HG02610 (cell line): ENCODE measurements at regions not wholly inside any gene's neighbourhood (a gene's known extent, or its start where the extent isn't known, plus 50 kb on each side); places are given as distances from the start of the nearest gene placed in this dataset.

ENCODE experiments used
- ATAC-seq: cut with Tn5 transposase; IDR thresholded peaks from one replicate; pipeline ENCODE4 v1.9.1; 2021; ENCODE audit warnings: mild to moderate bottlenecking, moderate library complexity; ENCODE audit not compliant: unreplicated experiment

GRCh38 chr2:114065731-114066130 is 175.8 kb downstream of the ACTR3 start:
- ATAC-seq: no peak

DNA sequence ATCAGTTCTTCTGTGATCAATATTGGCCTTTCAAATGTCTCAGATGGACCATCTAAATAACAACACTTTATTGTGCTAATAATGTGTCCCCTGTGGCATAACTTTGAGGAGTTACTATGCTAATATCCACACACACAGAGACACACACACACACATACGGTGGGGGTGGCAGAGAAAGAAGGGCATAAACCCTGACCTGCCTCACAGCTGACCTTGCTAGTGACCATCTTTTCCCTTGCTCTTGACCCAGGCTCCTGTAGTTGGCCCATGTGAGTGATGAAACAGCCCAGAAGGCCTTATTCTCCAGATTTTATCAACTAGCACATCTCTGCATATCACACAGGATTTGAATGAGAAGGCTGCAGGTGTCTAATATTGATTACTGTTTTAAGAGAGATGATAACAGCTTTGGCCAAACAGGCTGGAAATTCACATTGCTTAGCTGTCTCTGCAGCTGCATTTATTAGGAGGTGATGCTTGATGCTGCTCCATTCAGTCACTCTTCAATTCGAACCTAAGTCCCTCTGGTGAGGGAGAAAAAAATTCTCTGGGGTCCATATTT is 176.4 kb downstream of the ACTR3 start:
- ATAC-seq: no peak

- no peak for ATAC-seq
These were observed 178.5 kb downstream of the ACTR3 start for GRCh38 chr2:114068438-114068837.

DNA sequence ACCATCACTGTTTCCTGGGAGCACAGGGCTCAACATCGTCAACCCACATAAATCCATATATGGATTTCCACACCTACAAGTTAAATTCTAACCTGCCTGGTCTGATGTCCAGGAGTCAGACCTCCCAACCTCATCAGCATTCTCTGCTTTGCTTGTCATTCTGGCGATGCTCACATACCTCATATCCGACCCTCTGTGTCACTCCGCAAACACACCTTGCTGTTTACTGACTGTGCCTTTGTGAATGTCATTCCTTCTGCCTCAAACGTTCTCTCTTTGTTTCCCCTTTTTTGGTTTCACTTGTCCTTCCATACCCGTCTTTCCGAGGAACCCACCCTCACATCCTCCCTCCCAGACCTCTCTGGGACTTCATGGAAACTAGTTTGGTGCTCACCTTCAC is 187.1 kb downstream of the ACTR3 start:
- no peak for ATAC-seq

DNA sequence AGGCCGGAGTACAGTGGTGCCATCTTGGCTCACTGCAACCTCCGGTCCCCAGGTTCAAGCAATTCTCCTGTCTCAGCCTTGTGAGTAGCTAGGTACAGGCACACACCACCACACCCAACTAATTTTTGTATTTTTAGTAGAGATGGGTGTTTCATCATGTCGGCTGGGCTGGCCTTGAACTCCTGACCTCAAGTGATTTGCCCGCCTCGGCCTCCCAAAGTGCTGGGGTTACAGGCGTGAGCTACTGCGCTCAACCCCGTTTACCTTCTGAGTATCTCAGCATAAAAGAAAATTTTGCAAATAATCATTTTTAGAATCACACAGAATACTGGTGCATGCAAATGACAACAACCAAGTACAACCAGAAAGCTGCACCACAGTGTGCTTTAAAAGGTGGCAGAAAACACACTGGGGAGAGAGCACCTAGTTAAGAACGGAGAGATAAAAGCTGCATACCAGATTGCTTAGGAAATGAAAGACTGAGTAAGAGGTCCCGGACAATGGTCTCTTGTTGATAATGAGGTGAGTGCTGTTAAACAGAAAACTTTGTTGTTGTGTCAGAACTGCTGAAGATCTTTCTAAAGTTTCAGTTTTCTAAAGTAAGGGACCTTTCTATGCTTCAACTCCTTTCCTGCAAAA is 189.6 kb downstream of the ACTR3 start:
- no peak for ATAC-seq

DNA sequence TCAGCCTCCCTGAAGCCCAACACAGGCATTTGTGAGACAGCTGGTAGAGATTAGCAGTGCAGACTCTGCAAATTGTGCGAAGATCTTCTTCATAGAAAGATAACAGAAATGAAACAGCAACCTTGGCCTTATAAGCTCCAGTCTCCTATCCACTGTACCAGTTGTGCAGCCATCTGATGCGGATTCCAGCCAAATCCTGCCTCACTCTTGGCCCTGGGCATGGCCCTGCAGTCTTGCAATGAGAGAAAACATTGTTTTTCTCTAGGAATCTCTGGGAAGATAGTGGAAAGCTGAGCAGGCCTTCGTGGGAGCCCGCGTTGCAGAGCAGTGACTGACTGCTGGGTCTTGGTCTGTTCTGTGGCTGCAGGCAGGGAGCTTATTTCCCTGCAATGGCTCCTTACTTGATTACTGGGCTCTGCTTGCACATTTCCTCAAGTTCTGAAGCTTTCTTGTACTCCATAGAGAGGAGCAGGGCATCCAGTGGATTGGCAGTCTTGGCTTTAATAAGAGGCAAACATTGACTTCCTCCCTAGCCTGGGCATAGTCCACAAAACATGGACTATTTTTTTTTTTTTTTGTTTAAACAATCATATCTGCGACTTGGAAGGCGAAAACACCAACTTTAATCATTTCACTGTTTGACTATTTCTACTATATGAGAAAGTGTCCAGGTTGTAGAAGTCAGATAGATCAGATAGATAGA is 193.0 kb downstream of the ACTR3 start:
- peak; percentile 12 for ATAC-seq

GRCh38 chr2:114083717-114084387 is 194.0 kb downstream of the ACTR3 start:
- ATAC-seq: peak; percentile 97

GRCh38 chr2:114085238-114085637 is 195.3 kb downstream of the ACTR3 start:
- ATAC-seq: no peak

- ATAC-seq: no peak
These were observed 196.1 kb downstream of the ACTR3 start for GRCh38 chr2:114085992-114086391.

DNA sequence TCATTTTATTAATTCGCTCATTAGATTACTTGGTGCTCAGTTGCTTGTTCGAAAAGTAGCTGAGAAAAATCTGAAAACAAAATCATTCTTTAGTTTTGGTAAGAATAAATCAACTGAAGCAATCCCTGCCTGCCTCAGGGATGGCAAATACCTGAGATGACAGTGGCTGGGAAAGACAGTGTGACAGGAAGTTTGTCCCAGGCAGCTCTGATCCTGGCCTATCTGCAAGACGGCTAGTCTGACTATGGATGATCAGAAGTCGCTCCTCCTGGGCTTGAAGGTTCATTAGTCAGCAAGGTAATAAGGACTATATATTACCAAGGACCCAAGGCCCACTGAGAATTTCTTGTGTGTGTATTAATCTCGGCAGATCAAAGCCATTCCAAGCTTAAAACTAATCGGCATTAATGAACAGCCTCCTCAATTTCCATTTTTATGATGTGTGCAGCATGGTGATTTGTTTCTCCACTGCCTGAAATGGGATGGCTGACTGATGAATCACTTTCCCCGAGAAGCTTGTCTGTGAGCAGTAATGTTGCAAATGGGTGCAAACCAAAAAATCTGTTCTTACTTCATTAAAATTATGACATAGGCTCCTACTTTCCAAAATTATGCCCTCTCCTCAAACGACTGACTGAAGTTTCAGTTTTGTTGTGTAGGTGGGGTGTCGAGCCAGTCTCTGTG is 199.9 kb downstream of the ACTR3 start:
- ATAC-seq: no peak

- ATAC-seq: no peak
These were observed 201.1 kb downstream of the ACTR3 start for GRCh38 chr2:114091010-114091409.

- ATAC-seq: no peak
These were observed 218.4 kb downstream of the ACTR3 start for GRCh38 chr2:114108249-114108648.

DNA sequence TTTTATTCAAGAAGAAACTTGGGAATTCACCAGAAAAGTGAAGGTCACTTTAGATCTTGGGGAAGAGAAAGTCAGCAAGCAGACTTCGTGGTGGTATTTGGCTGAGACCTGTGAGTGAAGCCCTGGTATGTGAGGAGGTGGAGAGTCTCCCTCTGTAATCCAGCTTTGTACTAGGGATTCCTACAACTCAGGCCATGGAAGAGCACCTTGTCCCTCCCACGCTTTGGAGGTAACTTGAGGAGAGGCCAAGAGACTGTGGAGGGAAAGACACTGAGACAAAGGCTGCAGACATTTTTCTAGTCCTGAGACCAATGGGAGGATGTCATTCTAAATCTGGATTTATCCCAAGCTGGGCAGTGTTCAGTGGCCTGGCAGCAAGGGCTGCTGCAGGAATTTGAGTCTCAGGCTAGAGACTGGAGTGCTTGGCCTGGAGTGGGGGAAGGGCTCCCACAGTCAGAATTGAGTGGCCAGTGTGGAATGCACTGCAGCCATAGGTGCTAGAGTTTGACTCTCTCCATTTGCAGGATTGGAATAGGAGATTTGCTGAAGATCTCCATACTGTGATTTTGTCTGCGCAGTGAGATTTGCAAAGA is 219.0 kb downstream of the ACTR3 start:
- ATAC-seq: no peak

GRCh38 chr2:114111329-114111728 is 221.4 kb downstream of the ACTR3 start:
- no peak for ATAC-seq

DNA sequence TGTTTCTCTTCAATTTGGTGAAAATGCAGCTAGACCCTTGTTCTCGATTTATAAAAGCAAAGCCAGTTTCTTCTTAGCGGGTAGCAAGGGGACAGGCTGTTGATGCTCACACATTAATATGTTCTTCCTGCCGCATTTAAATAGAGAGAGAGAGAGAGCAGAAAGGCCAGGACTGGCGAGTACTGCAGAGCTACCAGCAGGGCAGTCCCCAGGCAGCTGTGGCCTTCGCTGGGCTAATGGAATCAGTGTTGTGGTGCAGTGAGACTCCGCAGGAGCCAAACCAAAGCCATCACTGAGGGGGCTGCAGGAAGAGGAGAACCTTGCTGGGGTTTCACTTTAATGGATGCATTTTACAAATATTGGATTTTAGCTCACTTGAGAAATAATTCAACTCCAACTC is 223.6 kb downstream of the ACTR3 start:
- ATAC-seq: no peak

GRCh38 chr2:114118088-114118487 is 228.2 kb downstream of the ACTR3 start:
- no peak for ATAC-seq

DNA sequence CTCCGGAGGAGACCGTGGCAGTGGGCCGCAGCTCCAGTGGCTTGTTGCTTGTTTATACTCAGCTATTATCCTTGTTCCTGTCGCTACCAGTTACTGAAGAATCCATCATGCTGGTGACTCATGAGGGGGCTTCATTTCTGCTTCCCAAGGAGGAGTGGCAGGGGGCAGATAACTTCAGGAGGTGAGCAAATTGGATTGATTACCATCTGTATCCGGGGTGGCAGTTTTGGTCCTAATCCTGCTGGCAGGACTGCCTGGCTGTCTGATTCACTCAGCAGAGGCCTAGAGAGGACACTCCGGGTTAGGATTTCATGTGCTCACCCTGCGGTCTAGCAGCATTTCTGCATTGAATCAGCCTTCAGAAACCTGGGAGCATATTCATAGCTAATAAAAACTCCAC is 230.0 kb downstream of the ACTR3 start:
- ATAC-seq: no peak

DNA sequence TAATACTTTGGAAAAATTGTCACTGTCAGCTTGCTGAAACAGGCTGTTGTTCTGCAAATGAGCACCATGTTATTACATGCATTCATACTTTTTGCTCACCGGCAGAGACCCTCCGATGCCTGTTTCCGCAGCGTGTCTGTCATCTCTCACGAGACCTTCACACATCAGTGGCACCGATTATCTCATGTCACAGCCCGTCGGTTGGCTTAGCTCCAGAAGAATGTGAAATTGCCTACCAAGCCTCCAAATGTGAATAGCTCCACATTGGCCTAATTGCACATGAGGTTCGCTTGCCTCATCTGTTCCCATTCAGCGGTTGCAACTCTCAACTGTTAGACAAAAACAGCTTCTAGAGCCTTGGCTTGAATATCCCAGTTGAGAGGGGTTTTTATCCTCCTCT is 233.0 kb downstream of the ACTR3 start:
- ATAC-seq: no peak

DNA sequence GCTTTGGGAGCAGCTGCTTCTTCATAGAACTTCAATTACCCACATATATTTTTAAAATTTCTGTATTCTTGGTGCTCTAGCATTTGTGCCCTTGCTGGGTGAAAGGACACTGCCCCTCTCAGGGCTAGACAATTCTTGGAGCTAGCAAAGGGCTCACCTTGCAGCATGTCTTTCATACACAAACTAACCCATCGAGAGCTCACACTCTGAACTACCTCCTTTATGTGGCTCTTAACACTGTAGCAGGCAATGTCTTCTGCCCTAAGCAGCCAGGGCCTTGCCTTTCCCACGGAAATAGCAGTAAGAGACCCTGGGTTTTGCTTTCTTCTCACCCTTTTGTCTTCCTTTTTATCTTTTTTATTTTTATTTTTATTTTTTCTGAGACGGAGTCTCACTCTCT is 234.0 kb downstream of the ACTR3 start:
- ATAC-seq: no peak

GRCh38 chr2:114127372-114127771 is 237.5 kb downstream of the ACTR3 start:
- ATAC-seq: no peak

GRCh38 chr2:114128263-114128662 is 238.4 kb downstream of the ACTR3 start:
- ATAC-seq: no peak
